ENCODE measurements at regions not wholly inside any gene's neighbourhood (a gene's known extent, or its start where the extent isn't known, plus 50 kb on each side); places are given as distances from the start of the nearest gene placed in this dataset.
"Not testable (repeated sequence)": the region's sequence is repeated elsewhere in the genome, so short reads cannot be mapped to it uniquely, and the experiment has no call there.

GRCh38 chr2:125638345-125638744 lies 1017.6 kb upstream of the GYPC start:
- no peak for DNase-seq

GRCh38 chr2:125642032-125642431 lies 1013.9 kb upstream of the GYPC start:
- DNase-seq = no peak

DNA sequence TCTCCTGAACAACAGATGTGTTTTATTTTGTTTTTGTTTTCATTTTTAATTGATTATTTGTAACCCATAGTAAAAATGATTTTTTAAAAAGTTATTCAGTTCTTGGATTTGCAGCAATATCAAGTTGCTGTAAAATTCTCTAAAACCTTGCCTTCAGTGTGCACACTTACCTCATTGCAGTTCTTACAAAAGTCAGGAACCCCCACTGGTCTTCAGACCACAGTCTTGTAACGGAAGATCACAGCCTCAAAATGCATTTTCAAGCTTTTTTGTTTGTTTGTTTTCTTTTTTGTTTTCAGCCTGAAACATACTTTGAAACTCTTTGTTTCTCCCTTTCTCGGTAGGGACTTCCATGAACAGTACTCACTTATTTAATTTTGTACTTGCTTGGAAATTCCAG lies 1012.8 kb upstream of the GYPC start:
- no peak for DNase-seq

DNA sequence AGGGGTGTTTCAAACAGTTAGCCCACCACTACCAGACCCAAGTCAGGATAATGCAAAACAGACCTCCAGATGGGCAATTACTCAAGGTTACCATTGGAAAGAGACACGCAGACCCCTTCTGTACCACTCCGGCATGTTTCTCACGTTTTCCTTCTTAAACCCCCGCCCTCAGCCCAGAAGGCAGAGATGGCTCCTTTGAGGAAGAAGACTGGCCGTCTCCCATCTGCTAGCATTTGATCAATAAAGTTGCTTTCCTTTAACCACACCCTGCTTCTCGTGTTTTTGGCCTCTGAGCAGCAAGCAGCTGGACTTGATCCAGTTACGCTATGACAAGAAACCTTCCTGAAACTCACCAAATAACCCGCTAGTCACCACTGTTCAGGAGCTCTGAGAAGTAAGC lies 1012.4 kb upstream of the GYPC start:
- no peak for DNase-seq

GRCh38 chr2:125644257-125644656 lies 1011.7 kb upstream of the GYPC start:
- DNase-seq = no peak

DNA sequence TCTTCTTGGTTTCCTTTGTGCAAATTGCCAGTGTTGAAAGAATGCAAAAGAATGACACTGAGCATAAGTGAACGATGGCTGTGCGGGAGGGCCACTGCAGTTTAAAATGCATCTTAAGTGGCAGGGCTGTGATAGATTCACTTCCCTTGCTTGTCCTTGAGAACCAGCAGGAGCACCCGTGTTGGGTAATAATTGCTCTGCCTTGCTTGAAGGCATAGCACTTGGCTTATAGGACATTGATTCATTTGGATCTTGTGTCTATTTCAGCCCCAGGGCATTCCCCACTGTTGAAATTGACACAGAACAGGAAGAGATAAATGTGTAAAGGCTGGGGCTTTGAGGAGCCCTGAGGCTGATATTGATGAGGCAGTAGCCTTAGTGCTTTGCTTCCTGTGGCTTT lies 1003.7 kb upstream of the GYPC start:
- no peak for DNase-seq

DNA sequence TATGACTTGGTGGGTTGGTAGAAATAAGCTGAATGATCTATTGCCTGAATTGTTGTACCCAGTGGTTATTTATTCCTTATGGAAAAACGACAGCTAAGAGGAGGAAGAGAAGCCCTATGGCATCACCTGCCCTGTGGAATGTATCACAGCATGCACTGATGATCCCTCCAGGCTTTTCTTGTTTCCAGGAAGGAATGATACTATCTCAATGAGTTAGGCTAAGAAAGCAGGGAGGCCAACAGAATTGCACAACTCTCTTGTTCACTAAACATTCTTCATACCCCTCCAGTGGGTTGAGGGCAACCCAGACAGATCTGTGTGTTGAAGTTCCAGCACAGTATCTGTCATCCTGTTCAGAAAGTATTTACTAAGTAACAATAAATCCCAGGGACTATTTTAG lies 1001.7 kb upstream of the GYPC start:
- DNase-seq = no peak

- no peak for DNase-seq
Measured at GRCh38 chr2:125656190-125656589, 999.8 kb upstream of the GYPC start.

- no peak for DNase-seq
Measured at GRCh38 chr2:125658583-125658982, 997.4 kb upstream of the GYPC start.

- not testable (repeated sequence) for DNase-seq
Measured at GRCh38 chr2:125660369-125660768, 995.6 kb upstream of the GYPC start.

DNA sequence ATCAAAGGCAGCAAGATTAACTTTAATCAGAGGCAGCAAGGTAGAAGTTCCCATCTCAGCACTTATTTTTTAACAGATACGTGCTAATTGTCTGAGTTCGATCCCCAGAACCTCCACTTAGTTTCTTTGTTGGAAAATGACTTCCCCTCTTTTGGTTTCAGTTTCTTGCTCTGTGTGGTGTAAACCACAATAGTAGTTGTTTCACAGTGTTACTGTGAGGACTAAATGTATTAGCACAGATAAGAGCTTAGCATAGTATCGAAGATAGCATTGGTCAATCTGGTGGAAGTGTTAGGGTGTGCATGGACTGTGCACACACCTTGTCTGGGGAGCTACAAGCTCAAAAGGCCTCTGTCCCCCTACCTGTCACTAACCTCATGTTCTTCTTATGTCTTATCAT lies 988.3 kb upstream of the GYPC start:
- no peak for DNase-seq

GRCh38 chr2:125679903-125680302 lies 976.1 kb upstream of the GYPC start:
- no peak for DNase-seq

GRCh38 chr2:125680809-125681208 lies 975.1 kb upstream of the GYPC start:
- DNase-seq = no peak

- DNase-seq = no peak
Measured at GRCh38 chr2:125681576-125681975, 974.4 kb upstream of the GYPC start.

DNA sequence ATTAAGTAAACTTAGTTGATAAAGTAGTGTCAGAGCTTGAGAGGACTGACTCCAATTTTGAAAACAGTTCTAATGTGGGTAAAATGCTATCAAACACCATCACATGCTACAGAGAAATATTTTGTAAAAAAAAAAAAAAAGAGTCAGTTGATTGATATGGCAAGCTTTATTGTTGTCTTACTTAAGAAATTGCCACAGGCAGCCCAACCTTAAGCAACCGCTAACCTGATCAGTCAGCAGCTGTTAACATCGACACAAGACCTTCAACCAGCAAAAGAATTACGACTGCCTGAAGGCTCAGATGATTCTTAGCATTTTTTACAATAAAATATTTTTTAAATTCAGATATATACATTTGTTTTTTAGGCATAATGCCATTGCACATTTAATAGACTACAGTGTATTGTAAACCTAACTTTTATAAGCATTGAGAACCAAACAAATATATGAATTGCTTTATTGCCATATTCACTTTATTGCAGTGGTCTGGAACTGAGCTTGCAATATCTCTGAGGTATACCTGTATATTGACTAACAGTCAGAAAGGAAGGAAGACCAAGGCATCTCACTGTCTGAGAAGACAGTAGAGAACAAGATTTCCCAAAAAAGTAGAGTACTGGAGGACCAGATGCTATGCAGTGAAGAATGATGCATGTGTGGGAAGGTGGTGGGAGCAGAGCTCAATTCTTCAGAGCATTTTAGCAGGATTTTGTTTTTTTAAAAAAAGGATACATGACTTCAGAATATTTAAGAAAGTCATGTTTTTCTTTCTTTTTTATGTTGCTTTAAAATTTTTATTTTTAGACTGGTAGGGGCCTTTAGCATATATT lies 973.8 kb upstream of the GYPC start:
- no peak for DNase-seq

- no peak for DNase-seq
Measured at GRCh38 chr2:125684256-125684655, 971.7 kb upstream of the GYPC start.

DNA sequence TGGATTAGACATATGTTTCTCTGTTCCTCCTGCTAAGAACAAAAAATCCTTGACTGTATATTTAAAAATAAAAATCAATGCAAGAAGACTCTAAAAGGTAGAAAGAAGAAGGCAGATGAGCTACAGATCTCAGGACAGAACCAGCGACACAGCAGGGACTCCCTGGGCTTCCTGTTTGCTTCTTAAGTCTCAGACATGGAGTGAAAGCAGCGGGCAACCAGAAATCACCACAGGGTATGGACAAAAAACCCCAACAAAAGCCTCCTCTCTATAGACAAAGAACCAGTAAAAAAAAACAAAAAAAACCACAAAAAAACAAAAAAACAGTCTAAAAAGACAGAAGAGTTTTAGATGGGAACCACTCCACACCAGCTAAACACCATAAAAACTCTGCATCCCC lies 971.0 kb upstream of the GYPC start:
- DNase-seq = no peak

- no peak for DNase-seq
Measured at GRCh38 chr2:125696560-125696959, 959.4 kb upstream of the GYPC start.

GRCh38 chr2:125698280-125698679 lies 957.7 kb upstream of the GYPC start:
- DNase-seq = no peak

- no peak for DNase-seq
Measured at GRCh38 chr2:125701070-125701469, 954.9 kb upstream of the GYPC start.

GRCh38 chr2:125707611-125708010 lies 948.3 kb upstream of the GYPC start:
- no peak for DNase-seq

DNA sequence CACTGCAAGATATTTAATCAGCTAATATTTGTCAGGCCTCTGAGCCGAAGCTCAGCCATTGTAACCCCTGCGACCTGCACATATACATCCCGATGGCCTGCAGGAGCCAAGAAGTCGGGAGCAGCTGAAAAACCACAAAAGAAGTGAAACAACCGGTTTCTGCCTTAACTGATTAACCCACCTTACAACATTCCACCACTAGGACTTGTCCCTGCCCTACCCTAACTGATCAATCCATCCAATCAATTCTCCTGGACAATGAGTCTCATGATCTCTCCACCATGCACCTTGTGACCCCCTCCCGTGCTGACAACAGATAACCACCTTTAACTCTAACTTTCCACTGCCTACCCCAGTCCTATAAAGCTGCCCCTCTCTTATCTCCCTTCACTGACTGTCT lies 945.4 kb upstream of the GYPC start:
- no peak for DNase-seq

DNA sequence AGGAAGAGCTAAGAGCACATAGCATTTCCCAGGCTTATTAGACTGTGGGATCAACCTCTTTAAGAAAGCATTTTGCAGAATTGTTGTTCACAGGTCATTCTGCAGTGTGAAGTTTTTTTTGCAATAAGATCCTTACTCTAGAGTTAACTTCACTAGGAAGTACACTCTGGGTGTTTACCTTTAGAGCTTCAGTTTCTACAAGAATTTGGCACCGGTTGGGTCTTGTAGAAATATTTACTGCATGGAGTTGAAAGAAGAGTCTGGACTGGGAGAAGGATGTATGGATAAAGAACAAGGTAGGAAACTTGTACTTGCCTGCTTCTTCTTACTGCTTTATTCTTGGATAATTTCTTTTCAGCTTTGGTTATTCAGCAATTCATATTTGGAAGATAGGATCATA lies 944.9 kb upstream of the GYPC start:
- no peak for DNase-seq

DNA sequence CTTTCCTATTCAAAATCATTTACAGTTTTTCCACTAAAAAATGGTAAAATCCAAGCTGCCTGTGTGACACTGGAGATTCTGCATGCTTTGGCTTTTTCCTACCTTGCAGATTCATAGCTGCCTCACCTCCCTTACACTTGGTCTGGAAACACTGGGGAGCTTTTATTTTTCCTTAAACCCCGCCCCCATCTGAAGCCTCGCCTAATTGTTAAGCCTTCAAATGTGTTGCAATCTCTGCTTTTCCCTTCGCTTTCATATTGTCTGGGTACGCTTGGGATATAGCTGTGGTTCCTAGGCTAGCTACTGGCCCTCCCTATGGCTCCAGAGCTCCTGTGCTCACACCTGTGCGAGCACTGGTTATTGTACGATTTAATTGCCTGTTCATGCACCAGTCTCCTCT lies 942.4 kb upstream of the GYPC start:
- no peak for DNase-seq
